ENCODE measurements at regions not wholly inside any gene's neighbourhood (a gene's known extent, or its start where the extent isn't known, plus 50 kb on each side); places are given as distances from the start of the nearest gene placed in this dataset.

- no peak for TF ChIP-seq CTCF (IDR thresholded peaks at IDR 0.05)
- no peak for TF ChIP-seq POLR2A (IDR thresholded peaks at IDR 0.05)
Observed at GRCh38 chr1:10889650-10890353, 93.4 kb upstream of the CASZ1 start.

Measured in uterus (tissue), 2 donors.